ENCODE measurements at regions not wholly inside any gene's neighbourhood (a gene's known extent, or its start where the extent isn't known, plus 50 kb on each side); places are given as distances from the start of the nearest gene placed in this dataset.
A peak's percentile ranks its signal among the peaks of the same experiment; 100 is the strongest.
"Not testable (repeated sequence)": the region's sequence is repeated elsewhere in the genome, so short reads cannot be mapped to it uniquely, and the experiment has no call there.

GRCh38 chr16:86857807-86858206 lies 279.5 kb downstream of the FOXL1 start:
- no peak overlapping the region for H3K27ac ChIP-seq (ENCODE audit: low read length)
- no peaks in the 10 kb centered on the region for H3K9me3 ChIP-seq (ENCODE audit: control insufficient read depth, low read length)
- no peaks in the 10 kb centered on the region for H3K27me3 ChIP-seq (ENCODE audit: control insufficient read depth, insufficient read depth)
- intact Hi-C loops (cut with DNase I) = no loop called here
- WGBS = 98% methylated on average over 2 of the region's 2 CpGs
- ATAC-seq (no peak), DNase-seq (peak in 1 of 3 donors; percentile 5)
- H3K4me3 ChIP-seq (ENCODE audit: low read length) = no peak overlapping the region
- no peaks in the 10 kb centered on the region for H3K4me1 ChIP-seq (ENCODE audit: control insufficient read depth, insufficient read depth, low read length)

DNA sequence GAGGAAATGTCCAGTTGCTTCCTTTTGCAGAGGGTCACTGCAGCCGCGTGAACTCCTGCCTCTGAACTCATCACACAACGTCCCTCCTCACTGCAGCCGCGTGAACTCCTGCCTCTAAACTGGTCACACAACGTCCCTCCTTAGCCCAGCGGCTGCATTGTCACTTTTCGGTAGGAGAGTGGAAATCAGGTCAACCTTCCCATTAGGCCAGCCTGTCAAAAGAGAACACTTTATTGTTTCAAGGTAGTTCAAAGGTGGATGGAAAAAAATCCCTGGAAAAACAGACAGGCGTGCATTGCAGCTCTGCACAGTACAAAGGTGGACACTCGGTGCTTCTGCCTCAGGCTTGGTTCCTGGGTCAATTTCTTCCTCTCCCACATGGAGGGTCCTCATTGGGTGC lies 280.2 kb downstream of the FOXL1 start:
- no peak overlapping the region for H3K27ac ChIP-seq (ENCODE audit: low read length)
- WGBS = 63% methylated on average over 10 of the region's 10 CpGs
- ATAC-seq = no peak
- intact Hi-C loops (cut with DNase I) = no loop called here
- H3K4me3 ChIP-seq (ENCODE audit: low read length) = no peak overlapping the region
- peak in 1 of 3 donors; percentile 18 for DNase-seq
- no peaks in the 10 kb centered on the region for H3K9me3 ChIP-seq (ENCODE audit: control insufficient read depth, low read length)
- H3K27me3 ChIP-seq (ENCODE audit: control insufficient read depth, insufficient read depth) = no peaks in the 10 kb centered on the region
- no peaks in the 10 kb centered on the region for H3K4me1 ChIP-seq (ENCODE audit: control insufficient read depth, insufficient read depth, low read length)

GRCh38 chr16:86861270-86861858 lies 283.0 kb downstream of the FOXL1 start:
- WGBS = 97% methylated on average over 7 of the region's 7 CpGs
- intact Hi-C loops (cut with DNase I); ATAC-seq: not testable (repeated sequence)

DNA sequence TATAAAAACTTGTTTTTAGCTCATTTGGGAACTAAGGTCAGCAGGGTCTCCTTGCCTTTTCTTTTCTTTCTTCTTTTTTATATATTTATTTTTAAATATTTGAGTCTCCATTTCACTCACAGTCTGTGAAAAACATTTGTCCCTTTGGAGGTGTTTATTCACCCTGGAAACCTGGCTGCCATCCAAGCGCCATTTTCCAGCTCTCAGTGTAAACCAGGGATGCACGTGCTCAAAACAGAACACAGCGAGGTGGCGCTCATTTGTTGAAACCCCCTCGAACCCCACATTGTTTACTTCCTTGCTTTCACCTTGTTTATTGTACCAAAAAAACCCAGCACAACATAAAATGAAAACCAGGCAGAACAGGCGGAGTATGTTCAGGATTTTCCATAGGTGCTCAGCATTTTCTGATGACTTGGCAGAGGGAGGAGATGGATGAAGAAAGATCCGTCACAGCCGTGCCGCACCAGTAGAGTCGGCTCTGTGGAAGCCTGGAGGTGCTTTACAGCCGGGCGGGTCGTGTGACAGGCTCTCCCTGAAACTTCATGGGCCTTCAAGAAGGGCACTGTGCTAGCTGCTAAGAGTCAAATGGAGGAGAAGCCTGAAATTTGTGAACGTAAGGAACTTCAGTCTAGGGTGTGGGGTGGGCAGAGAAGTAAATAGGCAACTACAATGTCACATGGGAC lies 284.4 kb downstream of the FOXL1 start:
- peak in 2 of 3 donors; percentile 27 to 70 for DNase-seq
- WGBS = 61% methylated on average over 14 of the region's 14 CpGs
- intact Hi-C loops (cut with DNase I) = no loop called here

More at GRCh38 chr16:86861270-86861858, 283.0 kb downstream of the FOXL1 start:
- H3K4me1 ChIP-seq (ENCODE audit: control insufficient read depth, insufficient read depth, low read length); H3K27me3 ChIP-seq (ENCODE audit: control insufficient read depth, insufficient read depth); H3K4me3 ChIP-seq (ENCODE audit: low read length); H3K9me3 ChIP-seq (ENCODE audit: control insufficient read depth, low read length); DNase-seq; H3K27ac ChIP-seq (ENCODE audit: low read length): not testable (repeated sequence)

GRCh38 chr16:86863609-86864008 lies 285.3 kb downstream of the FOXL1 start:
- no peak overlapping the region for H3K27ac ChIP-seq (ENCODE audit: low read length)
- H3K9me3 ChIP-seq (ENCODE audit: control insufficient read depth, low read length) = no peaks in the 10 kb centered on the region
- peaks cover 3% of the 10 kb centered on the region for H3K4me1 ChIP-seq (ENCODE audit: control insufficient read depth, insufficient read depth, low read length)
- 92% methylated on average over 7 of the region's 7 CpGs for WGBS
- intact Hi-C loops (cut with DNase I) = no loop called here
- no peak overlapping the region for H3K4me3 ChIP-seq (ENCODE audit: low read length)
- H3K27me3 ChIP-seq (ENCODE audit: control insufficient read depth, insufficient read depth) = no peaks in the 10 kb centered on the region
- ATAC-seq (no peak), DNase-seq (no peak)

More for the DNA sequence above, 284.4 kb downstream of the FOXL1 start:
- Histone ChIP-seq H3K9me3 (ENCODE audit: control insufficient read depth, low read length) (no peaks in the 10 kb centered on the region), H3K27ac (ENCODE audit: low read length) (no peak overlapping the region), H3K4me1 (ENCODE audit: control insufficient read depth, insufficient read depth, low read length) (peaks cover 3% of the 10 kb centered on the region), H3K27me3 (ENCODE audit: control insufficient read depth, insufficient read depth) (no peaks in the 10 kb centered on the region), H3K4me3 (ENCODE audit: low read length) (no peak overlapping the region)
- no peak for ATAC-seq

GRCh38 chr16:86864586-86864985 lies 286.2 kb downstream of the FOXL1 start:
- 95% methylated on average over 6 of the region's 6 CpGs for WGBS
- ATAC-seq = no peak
- Histone ChIP-seq H3K4me1 (ENCODE audit: control insufficient read depth, insufficient read depth, low read length) (peaks cover 3% of the 10 kb centered on the region), H3K27me3 (ENCODE audit: control insufficient read depth, insufficient read depth) (no peaks in the 10 kb centered on the region), H3K27ac (ENCODE audit: low read length) (no peak overlapping the region), H3K4me3 (ENCODE audit: low read length) (no peak overlapping the region), H3K9me3 (ENCODE audit: control insufficient read depth, low read length) (no peaks in the 10 kb centered on the region)
- intact Hi-C loops (cut with DNase I) = no loop called here
- no peak for DNase-seq

DNA sequence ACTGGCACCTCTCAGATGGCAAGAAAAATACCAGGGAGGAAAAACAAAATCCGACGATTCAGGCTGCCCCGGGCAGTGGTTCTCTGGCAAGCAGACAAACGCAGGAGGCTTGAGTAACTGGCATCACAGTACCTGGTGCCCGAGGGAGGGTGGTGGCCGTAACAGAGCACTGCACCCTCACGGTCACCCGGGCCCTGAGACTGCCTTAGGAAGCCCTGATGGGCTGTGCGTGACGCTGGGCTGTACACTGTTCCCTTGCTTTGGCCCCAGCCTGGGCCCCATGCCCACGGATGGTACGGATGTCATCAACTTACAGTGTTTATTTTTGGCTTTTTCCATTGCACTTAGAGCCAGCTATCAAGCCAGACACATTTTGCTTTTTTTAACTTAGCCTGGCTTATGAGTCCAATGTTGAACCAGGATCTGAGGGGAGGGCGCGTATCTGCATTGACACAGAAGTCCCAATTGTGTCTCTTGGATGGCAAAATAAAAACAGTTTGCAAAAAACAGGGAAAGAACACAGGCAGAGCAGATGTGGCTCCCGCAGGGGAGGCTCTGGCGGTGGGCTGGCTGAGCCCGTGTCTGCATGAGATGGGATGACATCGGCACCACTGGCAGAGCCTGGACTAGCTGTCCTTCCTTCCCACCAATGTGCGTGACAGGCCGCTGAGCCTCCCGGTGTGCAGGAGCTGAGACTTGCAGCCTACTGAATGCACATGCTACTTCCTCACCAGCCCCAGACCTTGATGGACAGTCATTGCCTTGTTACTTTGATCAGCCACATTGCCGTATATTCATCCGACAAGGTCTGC lies 287.7 kb downstream of the FOXL1 start:
- intact Hi-C loops (cut with DNase I) = no loop called here
- peak overlapping the region; percentile 90 for H3K27ac ChIP-seq (ENCODE audit: low read length)

GRCh38 chr16:86866986-86867722 lies 288.8 kb downstream of the FOXL1 start:
- 93% methylated on average over 6 of the region's 6 CpGs for WGBS
- no peaks in the 10 kb centered on the region for H3K27me3 ChIP-seq (ENCODE audit: control insufficient read depth, insufficient read depth)
- intact Hi-C loops (cut with DNase I) = no loop called here
- no peak for ATAC-seq
- DNase-seq = peak in 1 of 3 donors; percentile 21
- peak overlapping the region; percentile 90 for H3K27ac ChIP-seq (ENCODE audit: low read length)
- peaks cover 3% of the 10 kb centered on the region for H3K4me1 ChIP-seq (ENCODE audit: control insufficient read depth, insufficient read depth, low read length)
- H3K4me3 ChIP-seq (ENCODE audit: low read length) = no peak overlapping the region
- no peaks in the 10 kb centered on the region for H3K9me3 ChIP-seq (ENCODE audit: control insufficient read depth, low read length)

More for the DNA sequence above, 287.7 kb downstream of the FOXL1 start:
- H3K4me1 ChIP-seq (ENCODE audit: control insufficient read depth, insufficient read depth, low read length) = peaks cover 3% of the 10 kb centered on the region
- H3K9me3 ChIP-seq (ENCODE audit: control insufficient read depth, low read length) = no peaks in the 10 kb centered on the region
- WGBS = 36% methylated on average over 23 of the region's 23 CpGs
- DNase-seq = peak; percentile 75 to 94 (median 91)
- H3K27me3 ChIP-seq (ENCODE audit: control insufficient read depth, insufficient read depth) = no peaks in the 10 kb centered on the region
- ATAC-seq = peak; percentile 94 to 95
- no peak overlapping the region for H3K4me3 ChIP-seq (ENCODE audit: low read length)

GRCh38 chr16:86868070-86868469 lies 289.7 kb downstream of the FOXL1 start:
- Histone ChIP-seq H3K27ac (ENCODE audit: low read length) (no peak overlapping the region), H3K9me3 (ENCODE audit: control insufficient read depth, low read length) (no peaks in the 10 kb centered on the region), H3K4me1 (ENCODE audit: control insufficient read depth, insufficient read depth, low read length) (peaks cover 3% of the 10 kb centered on the region), H3K4me3 (ENCODE audit: low read length) (no peak overlapping the region), H3K27me3 (ENCODE audit: control insufficient read depth, insufficient read depth) (no peaks in the 10 kb centered on the region)
- WGBS = 79% methylated on average over 12 of the region's 12 CpGs
- ATAC-seq = no peak
- intact Hi-C loops (cut with DNase I) = no loop called here
- DNase-seq = peak in 1 of 3 donors; percentile 5

DNA sequence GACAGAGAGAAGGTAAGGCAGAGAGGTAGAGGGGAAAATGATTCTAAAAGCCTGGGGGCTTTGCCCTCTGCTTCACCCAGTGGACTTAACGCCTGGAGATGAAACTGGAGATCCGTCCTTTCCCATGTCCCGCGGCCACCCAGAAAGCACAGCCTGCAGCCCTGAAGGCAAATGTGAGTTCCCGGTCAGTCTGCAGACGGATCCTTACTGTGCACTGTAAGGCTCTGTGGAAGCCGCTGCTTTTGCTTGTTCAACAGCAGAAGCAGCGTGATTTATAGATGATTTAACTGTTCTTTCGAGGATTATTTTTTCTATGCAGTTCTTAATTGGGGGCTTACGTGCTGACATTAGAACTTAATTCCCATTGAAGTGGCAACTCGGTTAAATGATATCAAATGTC lies 290.4 kb downstream of the FOXL1 start:
- no peaks in the 10 kb centered on the region for H3K9me3 ChIP-seq (ENCODE audit: control insufficient read depth, low read length)
- H3K4me3 ChIP-seq (ENCODE audit: low read length) = no peak overlapping the region
- ATAC-seq = no peak
- H3K4me1 ChIP-seq (ENCODE audit: control insufficient read depth, insufficient read depth, low read length) = peaks cover 3% of the 10 kb centered on the region
- DNase-seq = no peak
- WGBS = 89% methylated on average over 11 of the region's 11 CpGs
- no peak overlapping the region for H3K27ac ChIP-seq (ENCODE audit: low read length)
- intact Hi-C loops (cut with DNase I) = no loop called here
- H3K27me3 ChIP-seq (ENCODE audit: control insufficient read depth, insufficient read depth) = no peaks in the 10 kb centered on the region

All from right cardiac atrium (tissue), 5 donors.